ENCODE measurements at regions not wholly inside any gene's neighbourhood (a gene's known extent, or its start where the extent isn't known, plus 50 kb on each side); places are given as distances from the start of the nearest gene placed in this dataset.

- TF ChIP-seq CTCF (IDR thresholded peaks at IDR 0.05; ENCODE audit: insufficient read depth, low read length) (no peak), REST (IDR thresholded peaks at IDR 0.05; ENCODE audit: insufficient replicate concordance, low read depth) (no peak), GABPA (IDR thresholded peaks at IDR 0.05; ENCODE audit: low read depth) (no peak), POLR2AphosphoS5 (IDR thresholded peaks at IDR 0.05; ENCODE audit: low read depth) (no peak), SPI1 (IDR thresholded peaks at IDR 0.05; ENCODE audit: borderline replicate concordance, low read depth) (no peak)
Observed at GRCh38 chr12:76697849-76698248, 66.1 kb upstream of the ZDHHC17 start.

Data from HL-60 (cell line).